GM12878 (cell line): ENCODE measurements at regions not wholly inside any gene's neighbourhood (a gene's known extent, or its start where the extent isn't known, plus 50 kb on each side); places are given as distances from the start of the nearest gene placed in this dataset.

Experiments used
- ATAC-seq: fragments of 200-7000 bp; cut with Tn5 transposase; 3 replicates; pipeline ENCODE4 v1.9.1; 2020; ENCODE audit warnings: mild to moderate bottlenecking, moderate library complexity
- BruUV-seq: library from RNA; stranded (reverse); fragments of 400-500 nt; replicated peaks from 2 replicates; lab custom pipeline; 2021; lab: Mats Ljungman, UMichigan
- CTCF ChIA-PET: fragments of 300-600 bp; sonication (Branson Sonifier 250); formaldehyde crosslinking; extraction: SDS; loops from one replicate; lab custom pipeline; 2021; ENCODE audit warnings: inconsistent platforms; lab: Yijun Ruan, JAX
- POLR2A ChIA-PET: fragments of 350-600 bp; formaldehyde crosslinking; extraction: SDS; loops from one replicate; lab custom pipeline; 2021; ENCODE audit warnings: inconsistent platforms; lab: Charles Lee
- RAD21 ChIA-PET: fragments of 300-600 bp; sonication (Branson Sonifier 250); formaldehyde crosslinking; loops from one replicate; lab custom pipeline; 2023; ENCODE audit warnings: antibody characterized with exemption; ENCODE audit not compliant: unreplicated experiment; lab: Charles Lee
- SMC1A ChIA-PET: fragments of 300-600 bp; sonication (Branson Sonifier 250); formaldehyde crosslinking; loops from one replicate; lab custom pipeline; 2023; ENCODE audit not compliant: unreplicated experiment, uncharacterized antibody; lab: Charles Lee
- DNase-seq: peaks from one replicate; pipeline ENCODE4 v3.0.0-alpha.2; 2011; ENCODE audit warnings: low read depth, low spot score
- FAIRE-seq: peaks from 3 replicates; lab custom pipeline; 2011; peaks lifted over from hg19 to GRCh38; lab: Jason Lieb, UNC
- H2AFZ ChIP-seq: 2 replicates; pipeline ENCODE4 v1.6.0; 2011; ENCODE audit warnings: low read depth, low read length, control low read depth; ENCODE audit not compliant: control insufficient read depth
- H3K27ac ChIP-seq: 2 replicates; pipeline ENCODE4 v1.5.1; 2011; ENCODE audit warnings: control low read depth; ENCODE audit not compliant: control insufficient read depth, insufficient read depth
- H3K27me3 ChIP-seq, 2 experiments: replicated peaks in 1 of 2; 2 replicates each; pipeline versions ENCODE4 v1.6.0 to v1.6.1; 2011; ENCODE audit warnings: low read length in 1 of 2; ENCODE audit not compliant: control insufficient read depth in 2 of 2, insufficient read depth in 2 of 2
- H3K36me3 ChIP-seq, 2 experiments: 2 replicates each; pipeline ENCODE4 v1.5.1; 2011; ENCODE audit warnings: low read length in 1 of 2; ENCODE audit not compliant: control insufficient read depth in 2 of 2, insufficient read depth in 2 of 2
- H3K4me1 ChIP-seq: 2 replicates; pipeline ENCODE4 v1.6.1; 2011; ENCODE audit warnings: mild to moderate bottlenecking, low read length, moderate library complexity, mixed read lengths; ENCODE audit not compliant: control insufficient read depth, insufficient read depth
- H3K4me2 ChIP-seq: 2 replicates; pipeline ENCODE4 v1.6.0; 2011; ENCODE audit warnings: control low read depth; ENCODE audit not compliant: control insufficient read depth, insufficient read depth
- H3K4me3 ChIP-seq: fragments of 200-600 bp; sonication (generic); 2 replicates; pipeline ENCODE4 v1.5.1; 2016
- H3K79me2 ChIP-seq: 2 replicates; pipeline ENCODE4 v1.6.0; 2011; ENCODE audit warnings: low read length; ENCODE audit not compliant: control insufficient read depth, insufficient read depth
- H3K9ac ChIP-seq: 2 replicates; pipeline ENCODE4 v1.8.0; 2011; ENCODE audit warnings: low read length, control low read depth, mixed read lengths; ENCODE audit not compliant: control insufficient read depth, insufficient read depth
- H3K9me3 ChIP-seq: replicated peaks from 3 replicates; pipeline ENCODE4 v1.5.1; 2011; ENCODE audit warnings: mild to moderate bottlenecking, low read length; ENCODE audit not compliant: control insufficient read depth, insufficient read depth
- H4K20me1 ChIP-seq: 2 replicates; pipeline ENCODE4 v1.6.0; 2011; ENCODE audit not compliant: control insufficient read depth, insufficient read depth
- CBFB ChIP-seq: IDR thresholded peaks from 2 replicates; pipeline ENCODE4 v1.6.1; 2016; ENCODE audit warnings: antibody characterized with exemption, low read depth
- HDAC2 ChIP-seq: fragments of 200-600 bp; sonication (generic); IDR thresholded peaks from 2 replicates; pipeline ENCODE4 v1.6.1; 2017
- JUNB ChIP-seq: IDR thresholded peaks from 2 replicates; pipeline ENCODE4 v1.6.1; 2016; ENCODE audit warnings: antibody characterized with exemption, mild to moderate bottlenecking
- MAX ChIP-seq: IDR thresholded peaks from 2 replicates; pipeline ENCODE4 v1.6.1; 2012; ENCODE audit warnings: low read depth, low read length, improper control_type of control experiment
- MYC ChIP-seq: IDR thresholded peaks from 2 replicates; pipeline ENCODE4 v1.6.1; 2011; ENCODE audit warnings: mild to moderate bottlenecking, low read length, moderate library complexity, inconsistent platforms; ENCODE audit not compliant: insufficient read depth, insufficient replicate concordance, insufficient read length, severe bottlenecking
- SKIL ChIP-seq: fragments of 450-650 bp; IDR thresholded peaks from 2 replicates; pipeline ENCODE4 v1.6.1; 2017; ENCODE audit warnings: mild to moderate bottlenecking, low read depth, inconsistent platforms; ENCODE audit not compliant: poor library complexity, severe bottlenecking
- SMARCA5 ChIP-seq: fragments of 450-650 bp; IDR thresholded peaks from 2 replicates; pipeline ENCODE4 v1.6.1; 2017; ENCODE audit warnings: mild to moderate bottlenecking
- TCF12 ChIP-seq: IDR thresholded peaks from 2 replicates; pipeline ENCODE4 v1.6.1; 2011; ENCODE audit warnings: low read depth, mild to moderate bottlenecking, low read length
- TCF7 ChIP-seq: IDR thresholded peaks from 2 replicates; pipeline ENCODE4 v1.6.1; 2014; ENCODE audit warnings: antibody characterized with exemption, borderline replicate concordance
- ZNF217 ChIP-seq: fragments of 450-650 bp; IDR thresholded peaks from 2 replicates; pipeline ENCODE4 v1.6.1; 2017; ENCODE audit warnings: antibody characterized with exemption, mild to moderate bottlenecking
- ZSCAN29 ChIP-seq: fragments of 450-650 bp; IDR thresholded peaks from 2 replicates; pipeline ENCODE4 v1.6.1; 2017; ENCODE audit warnings: mild to moderate bottlenecking, moderate library complexity
- WGBS: methylation state at CpG from one replicate; pipeline ENCODE4 v1.1.6; 2016; ENCODE audit warnings: low lambda C conversion rate; ENCODE audit not compliant: insufficient replicate concordance, insufficient coverage; ENCODE audit errors: missing lambda C conversion rate; 5-methylcytosine and 5-hydroxymethylcytosine counted together
- in situ Hi-C: fragments of 300-500 bp; cut with MboI; formaldehyde crosslinking; loops from 9 replicates; pipeline ENCODE4 v1.14.3; 2018; ENCODE audit warnings: mixed read lengths
- intact Hi-C: fragments of 100-400 bp; cut with micrococcal nuclease; formaldehyde crosslinking; loops from one replicate; pipeline ENCODE4 v1.14.2; 2022; ENCODE audit not compliant: unreplicated experiment

DNA sequence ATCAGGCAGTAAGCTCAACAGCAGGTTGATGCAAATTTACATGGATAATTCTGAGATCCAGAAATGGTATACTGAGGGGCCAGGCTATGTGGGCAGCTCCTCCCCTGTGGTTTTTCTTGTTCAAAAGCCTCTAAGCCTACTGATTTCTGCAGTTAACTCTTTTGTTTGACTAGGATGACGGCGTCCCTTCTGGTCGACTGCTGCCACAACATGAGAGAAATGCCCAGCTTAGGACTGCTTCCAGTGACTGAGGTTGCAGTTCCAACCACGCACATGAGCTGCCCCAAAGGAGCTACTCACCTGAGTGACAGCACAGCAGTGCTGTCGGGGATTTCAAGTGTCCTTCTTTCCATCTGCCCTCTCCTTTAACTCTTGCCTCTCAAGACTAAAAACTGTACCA is 973.0 kb upstream of the GHITM start:
- DNase-seq (no peak), ATAC-seq (peak; percentile 62), FAIRE-seq (no peak)
- ChIA-PET POLR2A (no interaction called here), CTCF (no interaction called here), SMC1A (no interaction called here), RAD21 (no interaction called here)
- TF ChIP-seq JUNB (no peak), ZNF217 (no peak), MAX (no peak), SKIL (no peak), TCF12 (no peak), MYC (no peak), HDAC2 (no peak), ZSCAN29 (no peak), TCF7 (no peak), SMARCA5 (no peak), CBFB (no peak)
- Histone ChIP-seq H4K20me1 (no peaks in the 10 kb centered on the region), H3K9me3 (no peaks in the 10 kb centered on the region), H3K4me2 (no peak overlapping the region), H3K79me2 (no peaks in the 10 kb centered on the region), H3K27ac (no peak overlapping the region), H3K36me3 (no peaks in the 10 kb centered on the region), H3K9ac (no peak overlapping the region), H3K4me3 (no peak overlapping the region), H3K4me1 (no peaks in the 10 kb centered on the region), H3K27me3 (no peaks in the 10 kb centered on the region), H2AFZ (no peak overlapping the region)
- no TSS peak for BruUV-seq
- intact Hi-C loops (no loop called here), in situ Hi-C loops (no loop called here)
- WGBS, result 24% methylated on average over 5 of the region's 5 CpGs
